DMS153 (cell line): ENCODE measurements at regions not wholly inside any gene's neighbourhood (a gene's known extent, or its start where the extent isn't known, plus 50 kb on each side); places are given as distances from the start of the nearest gene placed in this dataset.

Experiments
- DNase-seq: peaks from one replicate; lab custom pipeline; 2025; lab: John Stamatoyannopoulos, UW

GRCh38 chr2:16015903-16016265 is 75.5 kb downstream of the MYCN start:
- DNase-seq, result no peak

GRCh38 chr2:16015210-16015902 is 75.0 kb downstream of the MYCN start:
- DNase-seq, result no peak

- DNase-seq, result no peak
Observed at GRCh38 chr2:16014802-16015201, 74.5 kb downstream of the MYCN start.

GRCh38 chr2:16014041-16014787 is 73.9 kb downstream of the MYCN start:
- peak; percentile 38 for DNase-seq

GRCh38 chr2:16013359-16013911 is 73.1 kb downstream of the MYCN start:
- DNase-seq, result no peak

GRCh38 chr2:16012626-16013358 is 72.4 kb downstream of the MYCN start:
- DNase-seq, result peak; percentile 73

GRCh38 chr2:16012029-16012596 is 71.8 kb downstream of the MYCN start:
- DNase-seq, result no peak

GRCh38 chr2:16011621-16011960 is 71.2 kb downstream of the MYCN start:
- no peak for DNase-seq

- no peak for DNase-seq
Observed at GRCh38 chr2:16010951-16011620, 70.7 kb downstream of the MYCN start.

GRCh38 chr2:16010011-16010410 is 69.7 kb downstream of the MYCN start:
- DNase-seq, result no peak

GRCh38 chr2:16009560-16009959 is 69.2 kb downstream of the MYCN start:
- DNase-seq, result no peak

GRCh38 chr2:16008856-16009255 is 68.5 kb downstream of the MYCN start:
- no peak for DNase-seq

- DNase-seq, result no peak
Observed at GRCh38 chr2:16008331-16008850, 68.0 kb downstream of the MYCN start.

GRCh38 chr2:16007167-16007934 is 67.0 kb downstream of the MYCN start:
- no peak for DNase-seq

- no peak for DNase-seq
Observed at GRCh38 chr2:16006537-16007166, 66.3 kb downstream of the MYCN start.

- DNase-seq, result peak; percentile 64
Observed at GRCh38 chr2:16005816-16006536, 65.6 kb downstream of the MYCN start.

- no peak for DNase-seq
Observed at GRCh38 chr2:16005389-16005788, 65.0 kb downstream of the MYCN start.

- DNase-seq, result no peak
Observed at GRCh38 chr2:16003809-16004208, 63.5 kb downstream of the MYCN start.

GRCh38 chr2:16003152-16003551 is 62.8 kb downstream of the MYCN start:
- DNase-seq, result no peak

GRCh38 chr2:16002575-16002974 is 62.2 kb downstream of the MYCN start:
- no peak for DNase-seq
